ENCODE measurements at regions not wholly inside any gene's neighbourhood (a gene's known extent, or its start where the extent isn't known, plus 50 kb on each side); places are given as distances from the start of the nearest gene placed in this dataset.

- Mint-ChIP-seq H3K4me3 (no peak overlapping the region), H3K27ac (no peak overlapping the region), H3K27me3 (peaks cover 0 to 1% of the 10 kb centered on the region in 2 donors), H3K4me1 (no peaks in the 10 kb centered on the region), H3K36me3 (no peaks in the 10 kb centered on the region), H3K9me3 (peaks cover 0 to 5% (median 0%) of the 10 kb centered on the region in 8 donors)
- CTCF ChIA-PET (ENCODE audit: partially characterized antibody): no interaction called here
- no peaks in the 10 kb centered on the region for H3K36me3 ChIP-seq (ENCODE audit: insufficient read depth, low read length)
- intact Hi-C loops (cut with micrococcal nuclease): no loop called here
- H3K4me1 ChIP-seq (ENCODE audit: insufficient read depth, low read length): no peaks in the 10 kb centered on the region
- H3K27me3 ChIP-seq (ENCODE audit: insufficient read depth, low read length): no peaks in the 10 kb centered on the region
- H3K27ac ChIP-seq (ENCODE audit: low read depth, low read length): no peak overlapping the region
- POLR2A ChIA-PET (ENCODE audit: partially characterized antibody): no interaction called here
- no peaks in the 10 kb centered on the region for H3K9me3 ChIP-seq (ENCODE audit: control insufficient read depth in 1 of 2, low read length in 2 of 2)
- DNase-seq: no peak
- no peak overlapping the region for H3K4me3 ChIP-seq (ENCODE audit: low read length in 2 of 2)
Observed at GRCh38 chr3:34547297-34547920, 749.0 kb downstream of the PDCD6IP start.

- H3K4me3 Mint-ChIP-seq: no peak overlapping the region
- CTCF ChIA-PET (ENCODE audit: partially characterized antibody): no interaction called here
- H3K9me3 Mint-ChIP-seq: peaks cover 3 to 12% (median 6%) of the 10 kb centered on the region in 8 donors
- no peaks in the 10 kb centered on the region for H3K36me3 ChIP-seq (ENCODE audit: insufficient read depth, low read length)
- no peaks in the 10 kb centered on the region for H3K4me1 ChIP-seq (ENCODE audit: insufficient read depth, low read length)
- intact Hi-C loops (cut with micrococcal nuclease): no loop called here
- no peaks in the 10 kb centered on the region for H3K27me3 ChIP-seq (ENCODE audit: insufficient read depth, low read length)
- H3K9me3 ChIP-seq (ENCODE audit: control insufficient read depth in 1 of 2, low read length in 2 of 2): no peaks in the 10 kb centered on the region
- no peaks in the 10 kb centered on the region for H3K27me3 Mint-ChIP-seq
- H3K4me1 Mint-ChIP-seq: no peaks in the 10 kb centered on the region
- no peak overlapping the region for H3K27ac ChIP-seq (ENCODE audit: low read depth, low read length)
- POLR2A ChIA-PET (ENCODE audit: partially characterized antibody): no interaction called here
- H3K27ac Mint-ChIP-seq: no peak overlapping the region
- no peaks in the 10 kb centered on the region for H3K36me3 Mint-ChIP-seq
- no peak for DNase-seq
- no peak overlapping the region for H3K4me3 ChIP-seq (ENCODE audit: low read length in 2 of 2)
Observed at GRCh38 chr3:34567266-34567665, 768.8 kb downstream of the PDCD6IP start.

- Mint-ChIP-seq H3K27ac (no peak overlapping the region), H3K27me3 (no peaks in the 10 kb centered on the region), H3K9me3 (peaks cover 2 to 10% (median 6%) of the 10 kb centered on the region in 8 donors), H3K4me3 (no peak overlapping the region), H3K36me3 (no peaks in the 10 kb centered on the region), H3K4me1 (no peaks in the 10 kb centered on the region)
- POLR2A ChIA-PET (ENCODE audit: partially characterized antibody): no interaction called here
- CTCF ChIA-PET (ENCODE audit: partially characterized antibody): no interaction called here
- no peaks in the 10 kb centered on the region for H3K36me3 ChIP-seq (ENCODE audit: insufficient read depth, low read length)
- H3K4me1 ChIP-seq (ENCODE audit: insufficient read depth, low read length): no peaks in the 10 kb centered on the region
- intact Hi-C loops (cut with micrococcal nuclease): no loop called here
- no peak overlapping the region for H3K4me3 ChIP-seq (ENCODE audit: low read length in 2 of 2)
- no peaks in the 10 kb centered on the region for H3K27me3 ChIP-seq (ENCODE audit: insufficient read depth, low read length)
- no peaks in the 10 kb centered on the region for H3K9me3 ChIP-seq (ENCODE audit: control insufficient read depth in 1 of 2, low read length in 2 of 2)
- H3K27ac ChIP-seq (ENCODE audit: low read depth, low read length): no peak overlapping the region
- no peak for DNase-seq
Observed at GRCh38 chr3:34568766-34569165, 770.3 kb downstream of the PDCD6IP start.

GRCh38 chr3:34569437-34569836, 771.0 kb downstream of the PDCD6IP start:
- no peaks in the 10 kb centered on the region for H3K27me3 ChIP-seq (ENCODE audit: insufficient read depth, low read length)
- H3K27ac ChIP-seq (ENCODE audit: low read depth, low read length): no peak overlapping the region
- no peaks in the 10 kb centered on the region for H3K4me1 ChIP-seq (ENCODE audit: insufficient read depth, low read length)
- no peak overlapping the region for H3K4me3 ChIP-seq (ENCODE audit: low read length in 2 of 2)
- H3K36me3 ChIP-seq (ENCODE audit: insufficient read depth, low read length): no peaks in the 10 kb centered on the region
- H3K9me3 ChIP-seq (ENCODE audit: control insufficient read depth in 1 of 2, low read length in 2 of 2): no peaks in the 10 kb centered on the region
- Mint-ChIP-seq H3K36me3 (no peaks in the 10 kb centered on the region), H3K27me3 (no peaks in the 10 kb centered on the region), H3K27ac (no peak overlapping the region), H3K4me1 (no peaks in the 10 kb centered on the region), H3K4me3 (no peak overlapping the region), H3K9me3 (peaks cover 0 to 10% (median 6%) of the 10 kb centered on the region in 8 donors)
- CTCF ChIA-PET (ENCODE audit: partially characterized antibody): no interaction called here
- intact Hi-C loops (cut with micrococcal nuclease): no loop called here
- DNase-seq: no peak
- POLR2A ChIA-PET (ENCODE audit: partially characterized antibody): no interaction called here

DNA sequence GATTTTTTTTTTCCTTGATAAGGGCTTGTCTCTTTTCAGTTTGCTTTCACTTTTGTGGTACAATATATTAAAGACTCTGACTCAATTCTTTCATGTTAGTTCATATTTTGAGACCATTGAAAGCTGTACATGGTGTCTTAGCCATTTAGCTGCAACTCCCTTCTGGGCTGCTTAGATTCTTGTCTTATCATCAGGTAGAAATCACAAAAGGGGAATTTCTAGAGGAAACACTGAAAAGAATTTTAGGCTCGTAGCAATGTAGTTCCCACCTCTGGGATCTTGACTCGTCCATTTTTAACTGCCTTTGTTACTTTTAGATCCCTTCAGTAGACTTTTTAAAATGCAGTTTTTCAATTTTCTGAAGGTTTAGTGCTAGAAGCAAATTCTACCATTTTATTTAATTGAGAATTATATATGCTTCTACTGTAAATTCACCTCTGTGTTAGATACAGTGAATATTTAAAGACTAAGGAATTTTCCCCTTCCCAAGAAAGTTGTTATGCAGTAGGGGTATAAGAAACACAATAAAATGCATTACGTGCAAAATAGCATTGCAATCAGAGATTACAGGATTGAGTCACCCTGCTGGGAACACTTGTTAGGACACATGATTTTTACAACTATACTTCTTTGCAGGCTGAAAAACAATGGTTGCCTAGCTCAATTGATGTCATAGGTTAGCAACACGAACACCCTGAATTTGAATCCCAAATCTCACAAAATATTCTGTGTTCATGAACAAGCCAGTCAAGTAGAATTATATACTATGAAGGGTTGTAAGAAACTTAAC, 772.7 kb downstream of the PDCD6IP start:
- POLR2A ChIA-PET (ENCODE audit: partially characterized antibody): no interaction called here
- peaks cover 0 to 5% (median 0%) of the 10 kb centered on the region in 8 donors for H3K9me3 Mint-ChIP-seq
- no peak overlapping the region for H3K27ac Mint-ChIP-seq
- H3K4me3 Mint-ChIP-seq: no peak overlapping the region
- no peaks in the 10 kb centered on the region for H3K4me1 ChIP-seq (ENCODE audit: insufficient read depth, low read length)
- no peaks in the 10 kb centered on the region for H3K36me3 Mint-ChIP-seq
- CTCF ChIA-PET (ENCODE audit: partially characterized antibody): no interaction called here
- no peaks in the 10 kb centered on the region for H3K27me3 Mint-ChIP-seq
- no peak for DNase-seq
- no peak overlapping the region for H3K4me3 ChIP-seq (ENCODE audit: low read length in 2 of 2)
- no peaks in the 10 kb centered on the region for H3K27me3 ChIP-seq (ENCODE audit: insufficient read depth, low read length)
- H3K9me3 ChIP-seq (ENCODE audit: control insufficient read depth in 1 of 2, low read length in 2 of 2): no peaks in the 10 kb centered on the region
- intact Hi-C loops (cut with micrococcal nuclease): no loop called here
- no peak overlapping the region for H3K27ac ChIP-seq (ENCODE audit: low read depth, low read length)
- no peaks in the 10 kb centered on the region for H3K4me1 Mint-ChIP-seq
- H3K36me3 ChIP-seq (ENCODE audit: insufficient read depth, low read length): no peaks in the 10 kb centered on the region

DNA sequence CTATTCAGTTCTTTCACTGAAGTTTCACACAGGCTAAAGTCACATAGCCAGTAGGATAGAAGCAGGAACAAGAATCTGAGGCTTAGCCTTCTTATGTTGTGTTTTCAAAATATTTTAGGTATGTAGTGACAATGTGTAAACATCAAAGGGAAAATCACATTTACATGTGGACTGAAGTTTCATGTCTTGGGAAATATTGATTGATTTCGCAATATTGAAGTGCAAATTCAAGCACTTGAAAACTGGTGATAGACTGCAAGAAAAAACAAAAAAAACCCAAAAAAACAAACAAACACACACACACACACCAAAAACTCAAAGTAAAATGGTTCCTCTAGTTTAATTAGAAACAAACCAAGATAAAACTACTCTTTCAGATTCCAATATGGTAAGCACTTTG, 773.3 kb downstream of the PDCD6IP start:
- no peak for DNase-seq
- H3K4me1 ChIP-seq (ENCODE audit: insufficient read depth, low read length): no peaks in the 10 kb centered on the region
- H3K27me3 ChIP-seq (ENCODE audit: insufficient read depth, low read length): no peaks in the 10 kb centered on the region
- Mint-ChIP-seq H3K27ac (no peak overlapping the region), H3K36me3 (no peaks in the 10 kb centered on the region), H3K4me1 (no peaks in the 10 kb centered on the region), H3K4me3 (no peak overlapping the region), H3K27me3 (no peaks in the 10 kb centered on the region), H3K9me3 (peaks cover 0 to 2% (median 0%) of the 10 kb centered on the region in 8 donors)
- H3K4me3 ChIP-seq (ENCODE audit: low read length in 2 of 2): no peak overlapping the region
- no peaks in the 10 kb centered on the region for H3K36me3 ChIP-seq (ENCODE audit: insufficient read depth, low read length)
- CTCF ChIA-PET (ENCODE audit: partially characterized antibody): no interaction called here
- intact Hi-C loops (cut with micrococcal nuclease): no loop called here
- no peak overlapping the region for H3K27ac ChIP-seq (ENCODE audit: low read depth, low read length)
- H3K9me3 ChIP-seq (ENCODE audit: control insufficient read depth in 1 of 2, low read length in 2 of 2): no peaks in the 10 kb centered on the region
- POLR2A ChIA-PET (ENCODE audit: partially characterized antibody): no interaction called here

- H3K4me1 Mint-ChIP-seq: no peaks in the 10 kb centered on the region
- POLR2A ChIA-PET (ENCODE audit: partially characterized antibody): no interaction called here
- Histone ChIP-seq H3K9me3 (ENCODE audit: control insufficient read depth in 1 of 2, low read length in 2 of 2) (no peaks in the 10 kb centered on the region), H3K27ac (ENCODE audit: low read depth, low read length) (no peak overlapping the region), H3K4me1 (ENCODE audit: insufficient read depth, low read length) (no peaks in the 10 kb centered on the region), H3K4me3 (ENCODE audit: low read length in 2 of 2) (no peak overlapping the region), H3K36me3 (ENCODE audit: insufficient read depth, low read length) (no peaks in the 10 kb centered on the region), H3K27me3 (ENCODE audit: insufficient read depth, low read length) (no peaks in the 10 kb centered on the region)
- H3K4me3 Mint-ChIP-seq: no peak overlapping the region
- CTCF ChIA-PET (ENCODE audit: partially characterized antibody): no interaction called here
- intact Hi-C loops (cut with micrococcal nuclease): no loop called here
- H3K9me3 Mint-ChIP-seq: peaks cover 0 to 5% (median 0%) of the 10 kb centered on the region in 8 donors
- no peak for DNase-seq
- H3K36me3 Mint-ChIP-seq: no peaks in the 10 kb centered on the region
- H3K27ac Mint-ChIP-seq: no peak overlapping the region
- peaks cover 0 to 2% of the 10 kb centered on the region in 2 donors for H3K27me3 Mint-ChIP-seq
Observed at GRCh38 chr3:34575776-34576175, 777.3 kb downstream of the PDCD6IP start.
